ENCODE measurements at regions not wholly inside any gene's neighbourhood (a gene's known extent, or its start where the extent isn't known, plus 50 kb on each side); places are given as distances from the start of the nearest gene placed in this dataset.

GRCh38 chr11:109507836-109508561 is 86.0 kb downstream of the C11orf87 start:
- Histone ChIP-seq H3K36me3 (no peaks in the 10 kb centered on the region), H3K4me1 (no peaks in the 10 kb centered on the region), H3K27me3 (no peaks in the 10 kb centered on the region), H3K9me3 (no peaks in the 10 kb centered on the region), H3K27ac (no peak overlapping the region), H3K4me3 (no peak overlapping the region)
- no peak for TF ChIP-seq CTCF (IDR thresholded peaks at IDR 0.05)
- no peak for TF ChIP-seq POLR2A (IDR thresholded peaks at IDR 0.05)
- TF ChIP-seq EP300 (IDR thresholded peaks at IDR 0.05), result no peak
- no peak for DNase-seq (ENCODE audit: low spot score in 2 of 2)
- 47 to 79% methylated on average over 1 of the region's 1 CpG for WGBS, 2 donors

- Histone ChIP-seq H3K27ac (no peak overlapping the region), H3K27me3 (no peaks in the 10 kb centered on the region), H3K36me3 (no peaks in the 10 kb centered on the region), H3K9me3 (no peaks in the 10 kb centered on the region), H3K4me3 (no peak overlapping the region), H3K4me1 (no peaks in the 10 kb centered on the region)
- no peak for DNase-seq (ENCODE audit: low spot score in 2 of 2)
- no peak for TF ChIP-seq EP300 (IDR thresholded peaks at IDR 0.05)
- no peak for TF ChIP-seq CTCF (IDR thresholded peaks at IDR 0.05)
- TF ChIP-seq POLR2A (IDR thresholded peaks at IDR 0.05), result no peak
- 80 to 81% methylated on average over 2 of the region's 2 CpGs for WGBS, 2 donors
These were observed 87.0 kb downstream of the C11orf87 start for GRCh38 chr11:109508943-109509342.

- H3K4me3 ChIP-seq, result no peak overlapping the region
- no peaks in the 10 kb centered on the region for H3K4me1 ChIP-seq
- no peaks in the 10 kb centered on the region for H3K27me3 ChIP-seq
- H3K9me3 ChIP-seq, result no peaks in the 10 kb centered on the region
- H3K27ac ChIP-seq, result no peak overlapping the region
- no peak for TF ChIP-seq CTCF (IDR thresholded peaks at IDR 0.05)
- no peak for TF ChIP-seq POLR2A (IDR thresholded peaks at IDR 0.05)
- TF ChIP-seq EP300 (IDR thresholded peaks at IDR 0.05), result no peak
- no peaks in the 10 kb centered on the region for H3K36me3 ChIP-seq
- WGBS, 2 donors, result 54 to 55% methylated on average over 1 of the region's 1 CpG
- no peak for DNase-seq (ENCODE audit: low spot score in 2 of 2)
These were observed 88.3 kb downstream of the C11orf87 start for GRCh38 chr11:109510316-109510715.

GRCh38 chr11:109511598-109511997 is 89.6 kb downstream of the C11orf87 start:
- no peaks in the 10 kb centered on the region for H3K4me1 ChIP-seq
- no peaks in the 10 kb centered on the region for H3K27me3 ChIP-seq
- no peaks in the 10 kb centered on the region for H3K36me3 ChIP-seq
- DNase-seq (ENCODE audit: low spot score in 2 of 2), result no peak
- TF ChIP-seq CTCF (IDR thresholded peaks at IDR 0.05), result no peak
- TF ChIP-seq POLR2A (IDR thresholded peaks at IDR 0.05), result no peak
- no peak for TF ChIP-seq EP300 (IDR thresholded peaks at IDR 0.05)
- no peaks in the 10 kb centered on the region for H3K9me3 ChIP-seq
- H3K4me3 ChIP-seq, result no peak overlapping the region
- H3K27ac ChIP-seq, result no peak overlapping the region

- H3K9me3 ChIP-seq, result no peaks in the 10 kb centered on the region
- no peaks in the 10 kb centered on the region for H3K36me3 ChIP-seq
- H3K27me3 ChIP-seq, result no peaks in the 10 kb centered on the region
- 75 to 77% methylated on average over 1 of the region's 1 CpG for WGBS, 2 donors
- DNase-seq (ENCODE audit: low spot score in 2 of 2), result no peak
- no peak for TF ChIP-seq CTCF (IDR thresholded peaks at IDR 0.05)
- no peak for TF ChIP-seq EP300 (IDR thresholded peaks at IDR 0.05)
- TF ChIP-seq POLR2A (IDR thresholded peaks at IDR 0.05), result no peak
- H3K27ac ChIP-seq, result no peak overlapping the region
- H3K4me3 ChIP-seq, result no peak overlapping the region
- H3K4me1 ChIP-seq, result no peaks in the 10 kb centered on the region
These were observed 90.3 kb downstream of the C11orf87 start for GRCh38 chr11:109512249-109512648.
